NOMO-1 (cell line): ENCODE measurements at regions not wholly inside any gene's neighbourhood (a gene's known extent, or its start where the extent isn't known, plus 50 kb on each side); places are given as distances from the start of the nearest gene placed in this dataset.

Experiments used
- DNase-seq, 2 experiments: peaks; one replicate each; lab custom pipeline; 2025; ENCODE audit not compliant: unreplicated experiment in 2 of 2; lab: John Stamatoyannopoulos, UW

- no peak for DNase-seq
Measured at GRCh38 chr17:10987786-10988185, 149.9 kb upstream of the PIRT start.

GRCh38 chr17:10984220-10984619 is 146.3 kb upstream of the PIRT start:
- DNase-seq, result no peak

- no peak for DNase-seq
Measured at GRCh38 chr17:10976401-10976800, 138.5 kb upstream of the PIRT start.

GRCh38 chr17:10968007-10968406 is 130.1 kb upstream of the PIRT start:
- no peak for DNase-seq

GRCh38 chr17:10956821-10957220 is 118.9 kb upstream of the PIRT start:
- DNase-seq, result no peak

GRCh38 chr17:10944819-10945218 is 106.9 kb upstream of the PIRT start:
- DNase-seq, result no peak

GRCh38 chr17:10936931-10937330 is 99.0 kb upstream of the PIRT start:
- DNase-seq, result no peak

- DNase-seq, result no peak
Measured at GRCh38 chr17:10932938-10933337, 95.1 kb upstream of the PIRT start.

- no peak for DNase-seq
Measured at GRCh38 chr17:10931133-10931532, 93.2 kb upstream of the PIRT start.

GRCh38 chr17:10927712-10928111 is 89.8 kb upstream of the PIRT start:
- DNase-seq, result no peak

- DNase-seq, result no peak
Measured at GRCh38 chr17:10920558-10921108, 82.7 kb upstream of the PIRT start.

- DNase-seq, result no peak
Measured at GRCh38 chr17:10907370-10907769, 69.5 kb upstream of the PIRT start.

GRCh38 chr17:10899281-10899680 is 61.4 kb upstream of the PIRT start:
- no peak for DNase-seq

GRCh38 chr17:10894220-10894619 is 56.3 kb upstream of the PIRT start:
- DNase-seq, result no peak

- no peak for DNase-seq
Measured at GRCh38 chr17:10888858-10889257, 51.0 kb upstream of the PIRT start.
